NT2/D1 (cell line): ENCODE measurements at regions not wholly inside any gene's neighbourhood (a gene's known extent, or its start where the extent isn't known, plus 50 kb on each side); places are given as distances from the start of the nearest gene placed in this dataset.

Experiments used
- SUZ12 ChIP-seq: IDR thresholded peaks from 2 replicates; pipeline ENCODE4 v1.6.1; 2011; ENCODE audit not compliant: insufficient read length, insufficient read depth; ENCODE audit errors: extremely low read depth
- YY1 ChIP-seq: IDR thresholded peaks from 2 replicates; pipeline ENCODE4 v1.6.1; 2011; ENCODE audit not compliant: insufficient read length, insufficient read depth
- ZNF274 ChIP-seq: IDR thresholded peaks from 2 replicates; pipeline ENCODE4 v1.6.1; 2011; ENCODE audit warnings: mild to moderate bottlenecking, low read depth, low read length

DNA sequence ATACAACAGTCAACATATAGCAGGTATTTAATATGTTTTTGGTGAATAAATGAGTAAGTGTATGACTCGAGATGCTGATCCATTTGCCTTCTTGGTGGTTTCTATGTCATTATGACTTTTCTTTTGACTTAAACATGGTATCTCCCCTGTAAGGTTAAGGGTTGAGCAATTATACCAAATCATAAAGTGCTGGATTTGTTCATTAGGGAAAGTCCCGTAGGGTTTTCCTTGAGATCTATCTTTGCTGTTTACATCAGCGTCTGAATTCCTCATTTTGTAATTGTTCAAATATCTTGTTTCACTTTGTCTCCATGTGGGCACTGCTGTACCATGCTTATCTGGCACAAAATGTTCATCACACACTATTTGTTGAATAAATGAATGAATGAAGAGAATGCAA, 562.6 kb downstream of the EDEM1 start:
- TF ChIP-seq ZNF274 (no peak), YY1 (no peak), SUZ12 (no peak)
